ENCODE measurements at regions not wholly inside any gene's neighbourhood (a gene's known extent, or its start where the extent isn't known, plus 50 kb on each side); places are given as distances from the start of the nearest gene placed in this dataset.

DNA sequence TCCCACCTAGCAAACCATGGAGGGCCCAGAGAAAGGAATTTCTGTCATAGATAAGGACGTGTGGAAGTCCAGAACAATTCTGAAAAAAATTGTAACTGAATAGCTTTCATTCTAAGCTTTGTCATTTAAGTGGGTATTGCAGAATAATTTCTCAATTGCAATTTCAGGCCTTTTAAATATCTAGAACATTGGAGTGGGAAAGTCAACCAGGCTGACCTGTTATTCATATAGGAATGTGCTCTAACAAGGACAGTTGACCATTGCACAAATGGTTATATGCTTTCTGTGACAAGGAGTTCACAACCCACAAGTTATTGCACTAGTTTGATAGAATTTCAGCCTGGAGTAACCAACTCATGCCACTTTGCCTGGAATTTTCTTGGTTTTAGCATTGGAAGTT is 53.4 kb upstream of the OLIG3 start:
- TF ChIP-seq, protein P1, sequence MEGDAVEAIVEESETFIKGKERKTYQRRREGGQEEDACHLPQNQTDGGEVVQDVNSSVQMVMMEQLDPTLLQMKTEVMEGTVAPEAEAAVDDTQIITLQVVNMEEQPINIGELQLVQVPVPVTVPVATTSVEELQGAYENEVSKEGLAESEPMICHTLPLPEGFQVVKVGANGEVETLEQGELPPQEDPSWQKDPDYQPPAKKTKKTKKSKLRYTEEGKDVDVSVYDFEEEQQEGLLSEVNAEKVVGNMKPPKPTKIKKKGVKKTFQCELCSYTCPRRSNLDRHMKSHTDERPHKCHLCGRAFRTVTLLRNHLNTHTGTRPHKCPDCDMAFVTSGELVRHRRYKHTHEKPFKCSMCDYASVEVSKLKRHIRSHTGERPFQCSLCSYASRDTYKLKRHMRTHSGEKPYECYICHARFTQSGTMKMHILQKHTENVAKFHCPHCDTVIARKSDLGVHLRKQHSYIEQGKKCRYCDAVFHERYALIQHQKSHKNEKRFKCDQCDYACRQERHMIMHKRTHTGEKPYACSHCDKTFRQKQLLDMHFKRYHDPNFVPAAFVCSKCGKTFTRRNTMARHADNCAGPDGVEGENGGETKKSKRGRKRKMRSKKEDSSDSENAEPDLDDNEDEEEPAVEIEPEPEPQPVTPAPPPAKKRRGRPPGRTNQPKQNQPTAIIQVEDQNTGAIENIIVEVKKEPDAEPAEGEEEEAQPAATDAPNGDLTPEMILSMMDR (IDR thresholded peaks at IDR 0.05), result no peak
- TF ChIP-seq POLR2A (IDR thresholded peaks at IDR 0.05), result no peak
- no peak for TF ChIP-seq POLR2AphosphoS5 (IDR thresholded peaks at IDR 0.05)
- TF ChIP-seq EP300 (IDR thresholded peaks at IDR 0.05), result no peak

All from upper lobe of left lung (tissue), 4 donors.